ENCODE measurements at regions not wholly inside any gene's neighbourhood (a gene's known extent, or its start where the extent isn't known, plus 50 kb on each side); places are given as distances from the start of the nearest gene placed in this dataset.

DNA sequence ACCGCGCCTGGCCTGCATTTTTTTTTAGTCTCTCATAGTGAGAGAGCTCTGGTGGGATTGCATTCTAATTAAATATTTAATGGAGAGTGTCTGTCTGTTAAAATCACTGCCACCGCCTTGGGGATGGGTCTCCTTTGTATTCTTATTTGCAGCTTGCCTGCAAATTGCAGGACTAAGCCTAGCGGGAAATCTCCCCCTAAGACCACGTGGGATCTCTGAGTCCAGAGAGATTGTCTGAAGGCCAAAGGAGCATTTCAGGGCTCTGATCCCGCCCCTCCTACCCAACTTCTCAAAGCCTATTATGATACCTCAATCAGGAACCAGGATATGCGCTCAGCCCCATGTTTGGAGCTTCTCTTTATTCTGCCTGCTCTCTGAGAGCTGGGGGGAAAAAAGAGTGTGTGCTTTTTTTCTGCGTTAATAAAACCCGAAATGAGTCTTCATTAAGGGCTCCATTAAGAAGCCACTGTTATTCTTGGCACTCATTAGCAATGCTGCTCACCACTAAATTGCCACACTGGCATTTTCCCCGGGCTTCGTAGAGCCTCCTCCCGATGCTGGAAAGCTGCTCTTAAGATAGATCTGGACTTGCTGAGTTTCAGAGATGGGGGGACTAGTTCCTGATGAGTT lies 92.9 kb upstream of the THY1 start:
- H3K27me3 Mint-ChIP-seq (ENCODE audit: low read depth), result peaks cover 54% of the 10 kb centered on the region
- TF ChIP-seq CTCF (IDR thresholded peaks at IDR 0.05; ENCODE audit: unreplicated experiment in 3 of 3), result no peak
- no peak overlapping the region for H3K4me3 Mint-ChIP-seq
- no peaks in the 10 kb centered on the region for H3K9me3 Mint-ChIP-seq
- H3K36me3 Mint-ChIP-seq (ENCODE audit: low read depth), result no peaks in the 10 kb centered on the region
- H3K4me1 Mint-ChIP-seq, result peaks cover 13% of the 10 kb centered on the region
- no peak overlapping the region for H3K27ac Mint-ChIP-seq

GRCh38 chr11:119513806-119514170 lies 90.8 kb upstream of the THY1 start:
- Mint-ChIP-seq H3K4me1 (peaks cover 25% of the 10 kb centered on the region), H3K4me3 (no peak overlapping the region), H3K27me3 (ENCODE audit: low read depth) (peaks cover 68% of the 10 kb centered on the region), H3K36me3 (ENCODE audit: low read depth) (no peaks in the 10 kb centered on the region), H3K9me3 (peaks cover 3% of the 10 kb centered on the region), H3K27ac (no peak overlapping the region)
- TF ChIP-seq CTCF (IDR thresholded peaks at IDR 0.05; ENCODE audit: unreplicated experiment in 3 of 3), result no peak

DNA sequence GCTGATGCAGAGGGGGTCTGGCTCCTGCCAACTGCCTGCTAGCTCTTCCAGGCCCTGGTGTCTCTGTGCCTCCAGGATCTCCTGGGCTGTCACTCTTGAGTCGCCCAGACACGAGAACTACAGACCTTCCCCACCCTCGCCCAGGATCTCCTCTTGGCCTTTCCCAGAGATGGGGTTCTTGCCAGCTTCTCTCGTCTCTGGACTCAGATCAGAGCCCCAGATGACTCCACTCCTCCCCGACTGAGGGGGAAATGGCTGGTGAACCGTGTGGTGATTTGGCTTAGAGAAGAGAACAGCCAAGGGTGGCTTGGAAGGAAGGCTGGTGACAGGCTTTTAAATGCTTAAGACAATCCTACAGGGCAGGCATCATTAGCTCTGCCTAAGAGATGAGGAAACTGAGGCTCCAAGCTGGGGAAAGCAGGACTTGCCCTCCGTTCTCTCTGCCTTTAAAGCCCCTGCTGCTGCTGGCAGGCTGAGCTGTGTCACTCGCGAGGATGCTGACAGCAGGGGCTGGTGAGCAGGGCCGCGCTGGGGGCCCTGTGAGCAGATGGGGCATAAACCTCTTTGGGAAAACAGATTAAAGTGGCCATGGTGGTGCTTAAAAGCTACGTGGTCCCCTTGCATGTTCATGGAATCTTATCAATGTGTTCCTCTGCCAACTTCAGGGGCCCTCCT lies 90.3 kb upstream of the THY1 start:
- Mint-ChIP-seq H3K36me3 (ENCODE audit: low read depth) (no peaks in the 10 kb centered on the region), H3K4me1 (peaks cover 25% of the 10 kb centered on the region), H3K9me3 (peaks cover 3% of the 10 kb centered on the region), H3K27ac (no peak overlapping the region), H3K27me3 (ENCODE audit: low read depth) (peaks cover 63% of the 10 kb centered on the region), H3K4me3 (no peak overlapping the region)
- no peak for TF ChIP-seq CTCF (IDR thresholded peaks at IDR 0.05; ENCODE audit: unreplicated experiment in 3 of 3)

GRCh38 chr11:119512369-119512768 lies 89.4 kb upstream of the THY1 start:
- Mint-ChIP-seq H3K27me3 (ENCODE audit: low read depth) (peaks cover 59% of the 10 kb centered on the region), H3K27ac (no peak overlapping the region), H3K4me3 (no peak overlapping the region), H3K9me3 (peaks cover 3% of the 10 kb centered on the region), H3K4me1 (peaks cover 25% of the 10 kb centered on the region), H3K36me3 (ENCODE audit: low read depth) (no peaks in the 10 kb centered on the region)
- TF ChIP-seq CTCF (IDR thresholded peaks at IDR 0.05; ENCODE audit: unreplicated experiment in 3 of 3), result no peak

- Mint-ChIP-seq H3K27me3 (ENCODE audit: low read depth) (peaks cover 58% of the 10 kb centered on the region), H3K9me3 (peaks cover 3% of the 10 kb centered on the region), H3K36me3 (ENCODE audit: low read depth) (no peaks in the 10 kb centered on the region), H3K4me1 (peaks cover 25% of the 10 kb centered on the region), H3K4me3 (no peak overlapping the region), H3K27ac (no peak overlapping the region)
- TF ChIP-seq CTCF (IDR thresholded peaks at IDR 0.05; ENCODE audit: unreplicated experiment in 3 of 3), result no peak
These were observed 88.8 kb upstream of the THY1 start for GRCh38 chr11:119511614-119512306.
